ENCODE measurements at regions not wholly inside any gene's neighbourhood (a gene's known extent, or its start where the extent isn't known, plus 50 kb on each side); places are given as distances from the start of the nearest gene placed in this dataset.

DNA sequence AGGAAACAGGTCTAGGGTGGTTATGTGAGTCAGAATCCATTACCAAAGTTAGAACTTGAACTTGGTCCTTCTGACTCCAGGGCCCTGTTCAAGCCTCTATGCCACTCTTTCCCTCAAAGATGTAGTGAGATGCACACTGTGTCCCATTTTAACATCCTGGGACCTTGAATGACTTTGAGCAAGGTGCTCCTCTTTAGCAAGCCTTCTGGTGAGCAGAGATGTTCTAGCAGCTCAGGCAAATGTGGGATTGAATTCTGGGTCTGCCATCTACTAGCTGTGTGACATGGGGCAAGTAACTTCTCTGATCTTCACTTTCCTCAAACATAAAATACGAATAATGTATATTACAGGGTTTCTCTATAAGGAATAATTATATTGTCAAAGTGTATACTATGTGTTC is 294.0 kb upstream of the CXCR4 start:
- TF ChIP-seq, protein P1, sequence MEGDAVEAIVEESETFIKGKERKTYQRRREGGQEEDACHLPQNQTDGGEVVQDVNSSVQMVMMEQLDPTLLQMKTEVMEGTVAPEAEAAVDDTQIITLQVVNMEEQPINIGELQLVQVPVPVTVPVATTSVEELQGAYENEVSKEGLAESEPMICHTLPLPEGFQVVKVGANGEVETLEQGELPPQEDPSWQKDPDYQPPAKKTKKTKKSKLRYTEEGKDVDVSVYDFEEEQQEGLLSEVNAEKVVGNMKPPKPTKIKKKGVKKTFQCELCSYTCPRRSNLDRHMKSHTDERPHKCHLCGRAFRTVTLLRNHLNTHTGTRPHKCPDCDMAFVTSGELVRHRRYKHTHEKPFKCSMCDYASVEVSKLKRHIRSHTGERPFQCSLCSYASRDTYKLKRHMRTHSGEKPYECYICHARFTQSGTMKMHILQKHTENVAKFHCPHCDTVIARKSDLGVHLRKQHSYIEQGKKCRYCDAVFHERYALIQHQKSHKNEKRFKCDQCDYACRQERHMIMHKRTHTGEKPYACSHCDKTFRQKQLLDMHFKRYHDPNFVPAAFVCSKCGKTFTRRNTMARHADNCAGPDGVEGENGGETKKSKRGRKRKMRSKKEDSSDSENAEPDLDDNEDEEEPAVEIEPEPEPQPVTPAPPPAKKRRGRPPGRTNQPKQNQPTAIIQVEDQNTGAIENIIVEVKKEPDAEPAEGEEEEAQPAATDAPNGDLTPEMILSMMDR (IDR thresholded peaks at IDR 0.05): no peak
- Histone ChIP-seq H3K36me3 (replicated peaks in 1 of 2; ENCODE audit: control insufficient read depth in 1 of 2, insufficient read depth in 2 of 2, low read length in 2 of 2) (no peaks in the 10 kb centered on the region), H3K27me3 (ENCODE audit: control insufficient read depth in 2 of 2, insufficient read depth in 2 of 2, low read length in 2 of 2) (peaks cover 0 to 1% of the 10 kb centered on the region in 2 donors), H3K4me3 (replicated peaks in 1 of 3; ENCODE audit: low read depth in 2 of 3, low read length in 3 of 3) (no peak overlapping the region), H4K20me1 (ENCODE audit: insufficient read depth, low read length) (no peaks in the 10 kb centered on the region), H3K27ac (ENCODE audit: low read depth in 1 of 2, low read length in 2 of 2) (no peak overlapping the region), H3K4me2 (replicated peaks; ENCODE audit: extremely low read depth, low read length, poor library complexity, severe bottlenecking) (no peak overlapping the region), H3K4me1 (ENCODE audit: control insufficient read depth in 1 of 2, insufficient read depth in 2 of 2, low read length in 2 of 2) (no peaks in the 10 kb centered on the region), H3K79me2 (ENCODE audit: insufficient read depth, low read length) (no peaks in the 10 kb centered on the region), H3K9me3 (replicated peaks in 1 of 2; ENCODE audit: control insufficient read depth in 1 of 2, insufficient read depth in 1 of 2, low read length in 2 of 2) (no peaks in the 10 kb centered on the region), H2AFZ (ENCODE audit: insufficient read depth, low read depth, low read length, poor library complexity, severe bottlenecking) (no peak overlapping the region), H3K9ac (ENCODE audit: insufficient read depth, low read length, poor library complexity, severe bottlenecking) (no peak overlapping the region)
- Mint-ChIP-seq H3K4me1 (no peaks in the 10 kb centered on the region), H3K9me3 (peaks cover 0 to 1% (median 0%) of the 10 kb centered on the region in 7 donors), H3K27ac (no peak overlapping the region), H3K27me3 (ENCODE audit: low read depth in 3 of 3) (peaks cover 3 to 19% (median 10%) of the 10 kb centered on the region in 3 donors), H3K4me3 (no peak overlapping the region), H3K36me3 (no peaks in the 10 kb centered on the region)
- WGBS (ENCODE audit: insufficient coverage): no CpG with 5 or more reads among the region's 1 CpG
- intact Hi-C loops (cut with micrococcal nuclease): no loop called here
- DNase-seq: no peak

DNA sequence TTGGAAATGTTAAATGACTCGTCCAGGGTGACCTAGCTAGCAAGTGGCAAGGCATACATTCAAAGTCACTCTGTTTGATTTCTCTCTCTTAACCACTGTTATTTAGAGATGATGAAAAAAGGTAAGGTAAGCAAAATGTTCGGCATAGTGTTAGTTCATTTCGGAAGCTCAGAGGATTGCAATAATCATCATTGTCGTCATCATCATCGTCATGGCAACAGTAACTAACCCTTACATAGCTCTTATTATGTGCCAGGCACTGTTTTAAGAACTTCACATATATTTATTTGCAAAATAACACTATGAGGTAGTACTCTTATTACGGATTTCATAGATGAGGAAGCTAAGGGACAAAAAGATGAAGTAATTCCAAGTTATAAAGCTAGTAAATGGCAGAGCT is 292.7 kb upstream of the CXCR4 start:
- H3K36me3 Mint-ChIP-seq: no peaks in the 10 kb centered on the region
- H3K9me3 Mint-ChIP-seq: peaks cover 0 to 1% (median 0%) of the 10 kb centered on the region in 7 donors
- no peak overlapping the region for H2AFZ ChIP-seq (ENCODE audit: insufficient read depth, low read depth, low read length, poor library complexity, severe bottlenecking)
- H3K4me2 ChIP-seq (replicated peaks; ENCODE audit: extremely low read depth, low read length, poor library complexity, severe bottlenecking): no peak overlapping the region
- no CpG with 5 or more reads among the region's 6 CpGs for WGBS (ENCODE audit: insufficient coverage)
- no peak overlapping the region for H3K27ac ChIP-seq (ENCODE audit: low read depth in 1 of 2, low read length in 2 of 2)
- H3K4me1 Mint-ChIP-seq: no peaks in the 10 kb centered on the region
- TF ChIP-seq, protein P1 (IDR thresholded peaks at IDR 0.05): no peak
- H3K27ac Mint-ChIP-seq: no peak overlapping the region
- H3K4me3 ChIP-seq (replicated peaks in 1 of 3; ENCODE audit: low read depth in 2 of 3, low read length in 3 of 3): no peak overlapping the region
- peaks cover 0 to 10% of the 10 kb centered on the region in 2 donors for H3K27me3 ChIP-seq (ENCODE audit: control insufficient read depth in 2 of 2, insufficient read depth in 2 of 2, low read length in 2 of 2)
- DNase-seq: no peak
- no peak overlapping the region for H3K4me3 Mint-ChIP-seq
- H3K79me2 ChIP-seq (ENCODE audit: insufficient read depth, low read length): no peaks in the 10 kb centered on the region
- no peaks in the 10 kb centered on the region for H3K4me1 ChIP-seq (ENCODE audit: control insufficient read depth in 1 of 2, insufficient read depth in 2 of 2, low read length in 2 of 2)
- no peaks in the 10 kb centered on the region for H4K20me1 ChIP-seq (ENCODE audit: insufficient read depth, low read length)
- H3K9ac ChIP-seq (ENCODE audit: insufficient read depth, low read length, poor library complexity, severe bottlenecking): no peak overlapping the region
- intact Hi-C loops (cut with micrococcal nuclease): no loop called here
- H3K27me3 Mint-ChIP-seq (ENCODE audit: low read depth in 3 of 3): peaks cover 7 to 16% (median 7%) of the 10 kb centered on the region in 3 donors
- H3K9me3 ChIP-seq (replicated peaks in 1 of 2; ENCODE audit: control insufficient read depth in 1 of 2, insufficient read depth in 1 of 2, low read length in 2 of 2): no peaks in the 10 kb centered on the region
- no peaks in the 10 kb centered on the region for H3K36me3 ChIP-seq (replicated peaks in 1 of 2; ENCODE audit: control insufficient read depth in 1 of 2, insufficient read depth in 2 of 2, low read length in 2 of 2)
